MM.1S (cell line): ENCODE measurements at regions not wholly inside any gene's neighbourhood (a gene's known extent, or its start where the extent isn't known, plus 50 kb on each side); places are given as distances from the start of the nearest gene placed in this dataset.

Experiments
- CTCF ChIP-seq: fragments of 300-600 bp; sonication (generic); IDR thresholded peaks from 2 replicates; pipeline ENCODE4 v1.5.1; 2016; ENCODE audit warnings: antibody characterized with exemption, low read length, mixed read lengths
- EZH2phosphoT487 ChIP-seq: fragments of 300-600 bp; sonication (generic); IDR thresholded peaks from 2 replicates; pipeline ENCODE4 v1.6.1; 2018; ENCODE audit warnings: antibody characterized with exemption, low read length

DNA sequence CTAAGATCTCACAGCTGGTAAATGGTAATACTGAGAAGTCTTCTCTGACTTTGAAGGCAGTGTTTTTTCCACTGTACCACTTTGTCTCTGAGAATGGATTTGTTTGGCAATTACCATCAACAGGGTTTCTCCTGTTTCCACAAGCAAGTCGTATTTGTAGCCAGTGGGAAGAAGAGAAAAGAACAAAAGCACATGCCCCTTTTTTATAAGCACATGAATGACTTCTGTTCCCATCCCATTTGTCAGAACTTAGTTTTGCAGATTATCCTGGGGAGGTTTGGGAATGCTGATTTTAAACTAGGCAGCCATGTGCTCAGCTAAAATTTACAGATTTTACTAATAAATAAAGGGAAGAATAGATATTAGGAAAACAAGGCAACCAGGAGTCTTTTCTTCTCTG is 92.9 kb upstream of the ZSWIM2 start:
- TF ChIP-seq EZH2phosphoT487: no peak
- no peak for TF ChIP-seq CTCF
